ENCODE measurements at regions not wholly inside any gene's neighbourhood (a gene's known extent, or its start where the extent isn't known, plus 50 kb on each side); places are given as distances from the start of the nearest gene placed in this dataset.
"Not testable (repeated sequence)": the region's sequence is repeated elsewhere in the genome, so short reads cannot be mapped to it uniquely, and the experiment has no call there.

- TF ChIP-seq ETV5 (CRISPR knock-in tag; IDR thresholded peaks at IDR 0.05; ENCODE audit: low read depth); ZBTB49 (CRISPR knock-in tag; IDR thresholded peaks at IDR 0.05; ENCODE audit: borderline replicate concordance); MYBL2 (IDR thresholded peaks at IDR 0.05; ENCODE audit: low read depth); MYBL2 (CRISPR knock-in tag; IDR thresholded peaks at IDR 0.05; ENCODE audit: borderline replicate concordance); CTCF (IDR thresholded peaks at IDR 0.05 in 2 of 3, conservative IDR thresholded peaks at IDR 0.05 in 1 of 3; ENCODE audit: insufficient read depth in 2 of 3, low read depth in 1 of 3, low read length in 3 of 3): not testable (repeated sequence)
- TF ChIP-seq, protein P1, sequence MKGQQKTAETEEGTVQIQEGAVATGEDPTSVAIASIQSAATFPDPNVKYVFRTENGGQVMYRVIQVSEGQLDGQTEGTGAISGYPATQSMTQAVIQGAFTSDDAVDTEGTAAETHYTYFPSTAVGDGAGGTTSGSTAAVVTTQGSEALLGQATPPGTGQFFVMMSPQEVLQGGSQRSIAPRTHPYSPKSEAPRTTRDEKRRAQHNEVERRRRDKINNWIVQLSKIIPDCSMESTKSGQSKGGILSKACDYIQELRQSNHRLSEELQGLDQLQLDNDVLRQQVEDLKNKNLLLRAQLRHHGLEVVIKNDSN (CRISPR knock-in tag; IDR thresholded peaks at IDR 0.05), result not testable (repeated sequence)
Measured at GRCh38 chr16:88184053-88184452, 198.7 kb upstream of the ZNF469 start.

All from K562 (cell line).